ENCODE measurements at regions not wholly inside any gene's neighbourhood (a gene's known extent, or its start where the extent isn't known, plus 50 kb on each side); places are given as distances from the start of the nearest gene placed in this dataset.

DNA sequence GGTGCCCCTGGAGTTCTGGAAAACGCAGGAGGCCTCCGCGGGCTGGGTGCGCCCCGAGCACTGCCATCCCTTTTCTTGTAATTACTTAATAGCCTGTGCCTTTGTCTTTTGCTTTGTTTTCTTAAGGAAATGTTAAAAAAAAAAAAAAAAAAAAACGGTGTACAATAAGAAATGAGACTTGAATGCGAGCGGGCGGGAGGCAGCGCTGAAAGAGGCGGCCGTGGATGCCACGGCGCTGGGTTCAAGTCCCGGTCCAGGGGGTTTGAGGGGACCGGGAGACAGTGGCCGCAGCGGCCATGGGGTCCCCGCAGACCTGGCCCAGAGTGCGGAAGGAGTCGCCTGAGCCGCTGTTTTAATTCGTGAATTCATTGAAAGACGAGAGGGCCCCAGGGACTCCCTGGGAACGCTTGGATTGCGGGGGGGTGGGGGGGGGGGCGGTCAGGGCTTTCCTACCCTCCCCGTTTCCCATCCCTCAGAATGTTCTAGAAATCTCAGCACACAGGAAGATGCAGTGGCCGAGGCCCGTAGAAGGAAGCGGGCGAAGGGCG, 349.2 kb upstream of the ARGLU1 start (continued):
- TF ChIP-seq MTA1 (IDR thresholded peaks at IDR 0.05; ENCODE audit: borderline replicate concordance) (no peak), NCOA1 (IDR thresholded peaks at IDR 0.05; ENCODE audit: low read depth) (no peak)

- H3K79me2 ChIP-seq (ENCODE audit: control insufficient read depth, insufficient read depth, low read length) = no peaks in the 10 kb centered on the region
- H3K9ac ChIP-seq (ENCODE audit: insufficient read depth in 1 of 2, low read depth in 2 of 2, low read length in 2 of 2) = no peak overlapping the region
- H3K9me1 ChIP-seq (ENCODE audit: control insufficient read depth, insufficient read depth, low read length) = no peaks in the 10 kb centered on the region
- no peaks in the 10 kb centered on the region for H4K20me1 ChIP-seq (replicated peaks; ENCODE audit: control insufficient read depth, insufficient read depth, low read length)
- no peak for TF ChIP-seq SIX5 (IDR thresholded peaks at IDR 0.05; ENCODE audit: borderline replicate concordance in 1 of 2, insufficient read depth in 1 of 2, low read depth in 1 of 2, low read length in 2 of 2)
- TF ChIP-seq KDM5B (IDR thresholded peaks at IDR 0.05; ENCODE audit: insufficient replicate concordance, low read depth, low read length) = no peak
- no peak for TF ChIP-seq ZBTB8A (IDR thresholded peaks at IDR 0.05; ENCODE audit: partially characterized antibody)
- TF ChIP-seq GTF2F1 (IDR thresholded peaks at IDR 0.05; ENCODE audit: low read depth, low read length) = no peak
- TF ChIP-seq PKNOX1 (IDR thresholded peaks at IDR 0.05) = no peak
- TF ChIP-seq, protein P1, sequence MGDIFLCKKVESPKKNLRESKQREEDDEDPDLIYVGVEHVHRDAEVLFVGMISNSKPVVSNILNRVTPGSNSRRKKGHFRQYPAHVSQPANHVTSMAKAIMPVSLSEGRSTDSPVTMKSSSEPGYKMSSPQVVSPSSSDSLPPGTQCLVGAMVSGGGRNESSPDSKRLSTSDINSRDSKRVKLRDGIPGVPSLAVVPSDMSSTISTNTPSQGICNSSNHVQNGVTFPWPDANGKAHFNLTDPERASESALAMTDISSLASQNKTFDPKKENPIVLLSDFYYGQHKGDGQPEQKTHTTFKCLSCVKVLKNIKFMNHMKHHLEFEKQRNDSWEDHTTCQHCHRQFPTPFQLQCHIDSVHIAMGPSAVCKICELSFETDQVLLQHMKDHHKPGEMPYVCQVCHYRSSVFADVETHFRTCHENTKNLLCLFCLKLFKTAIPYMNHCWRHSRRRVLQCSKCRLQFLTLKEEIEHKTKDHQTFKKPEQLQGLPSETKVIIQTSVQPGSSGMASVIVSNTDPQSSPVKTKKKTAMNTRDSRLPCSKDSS (IDR thresholded peaks at IDR 0.05; ENCODE audit: low read depth, partially characterized antibody) = no peak
- H2AFZ ChIP-seq (ENCODE audit: low read depth, low read length) = no peak overlapping the region
- H3K36me3 ChIP-seq (ENCODE audit: control insufficient read depth, insufficient read depth, low read length) = no peaks in the 10 kb centered on the region
- CTCF ChIA-PET (ENCODE audit: low intra/inter-chr PET ratio) = no interaction called here
- no peak overlapping the region for H3K27ac ChIP-seq (ENCODE audit: extremely low read depth, low read depth, low read length)
- no TSS peak for BruUV-seq (replicated peaks)
- POLR2A ChIA-PET = no interaction called here
- H3K4me2 ChIP-seq (ENCODE audit: insufficient read depth, low read length) = no peak overlapping the region
- no peak for DNase-seq (ENCODE audit: extremely low read depth in 1 of 4, low spot score in 3 of 4)
- FAIRE-seq = no peak
- in situ Hi-C loops (cut with MboI) (no loop called here), intact Hi-C loops (cut with micrococcal nuclease) (no loop called here)
- no peak for ATAC-seq
- H3K27me3 ChIP-seq (ENCODE audit: control insufficient read depth in 2 of 2, insufficient read depth in 2 of 2, low read length in 2 of 2) = no peaks in the 10 kb centered on the region
- 2% methylated on average over 11 of the region's 15 CpGs for WGBS (ENCODE audit: insufficient coverage, low coverage, missing lambda C conversion rate)
- peaks cover 0 to 5% of the 10 kb centered on the region in 2 experiments; a peak in 1 of 5 replicates for H3K4me1 ChIP-seq (replicated peaks in 1 of 2; ENCODE audit: control insufficient read depth in 2 of 2, insufficient read depth in 2 of 2, low read length in 2 of 2)
- no peaks in the 10 kb centered on the region for H3K9me3 ChIP-seq (replicated peaks; ENCODE audit: control insufficient read depth, insufficient read depth, low read depth, low read length)
- no peak overlapping the region for H3K4me3 ChIP-seq
Measured at GRCh38 chr13:106916329-106916976, 348.5 kb upstream of the ARGLU1 start.

Data from K562 (cell line).